ENCODE measurements at regions not wholly inside any gene's neighbourhood (a gene's known extent, or its start where the extent isn't known, plus 50 kb on each side); places are given as distances from the start of the nearest gene placed in this dataset.

DNA sequence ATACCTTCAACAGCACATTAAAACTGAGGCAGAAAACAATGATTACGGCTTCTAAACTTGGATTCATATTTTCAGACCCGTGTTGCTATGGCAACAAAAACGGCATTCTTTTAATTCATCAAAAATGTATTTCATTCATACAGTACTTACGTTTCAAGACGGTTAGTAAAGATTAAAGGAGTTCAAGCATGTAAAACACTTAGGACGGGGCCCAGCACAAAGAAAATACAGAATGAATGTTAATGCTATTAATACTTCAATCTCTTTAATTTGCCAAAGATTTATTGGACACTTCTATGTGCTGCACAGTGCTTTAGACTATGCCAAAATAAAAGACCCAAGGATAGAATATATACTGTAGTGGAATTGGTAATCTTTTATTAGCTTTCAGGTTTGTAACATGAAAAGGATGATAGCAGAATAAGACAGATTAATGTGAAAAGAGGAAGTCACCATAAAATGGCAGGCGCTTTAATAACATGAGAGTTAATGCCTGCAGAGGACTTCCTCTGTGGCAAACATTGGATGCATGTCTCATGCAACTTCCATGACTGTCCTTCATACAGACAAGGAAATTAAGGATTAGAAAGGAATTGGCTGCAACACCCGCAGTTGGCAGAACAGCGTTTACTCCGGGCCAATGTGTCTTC, 201.6 kb upstream of the KLF6 start:
- TF ChIP-seq, protein P1, sequence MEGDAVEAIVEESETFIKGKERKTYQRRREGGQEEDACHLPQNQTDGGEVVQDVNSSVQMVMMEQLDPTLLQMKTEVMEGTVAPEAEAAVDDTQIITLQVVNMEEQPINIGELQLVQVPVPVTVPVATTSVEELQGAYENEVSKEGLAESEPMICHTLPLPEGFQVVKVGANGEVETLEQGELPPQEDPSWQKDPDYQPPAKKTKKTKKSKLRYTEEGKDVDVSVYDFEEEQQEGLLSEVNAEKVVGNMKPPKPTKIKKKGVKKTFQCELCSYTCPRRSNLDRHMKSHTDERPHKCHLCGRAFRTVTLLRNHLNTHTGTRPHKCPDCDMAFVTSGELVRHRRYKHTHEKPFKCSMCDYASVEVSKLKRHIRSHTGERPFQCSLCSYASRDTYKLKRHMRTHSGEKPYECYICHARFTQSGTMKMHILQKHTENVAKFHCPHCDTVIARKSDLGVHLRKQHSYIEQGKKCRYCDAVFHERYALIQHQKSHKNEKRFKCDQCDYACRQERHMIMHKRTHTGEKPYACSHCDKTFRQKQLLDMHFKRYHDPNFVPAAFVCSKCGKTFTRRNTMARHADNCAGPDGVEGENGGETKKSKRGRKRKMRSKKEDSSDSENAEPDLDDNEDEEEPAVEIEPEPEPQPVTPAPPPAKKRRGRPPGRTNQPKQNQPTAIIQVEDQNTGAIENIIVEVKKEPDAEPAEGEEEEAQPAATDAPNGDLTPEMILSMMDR (conservative IDR thresholded peaks at IDR 0.05) = no peak
- H3K27ac ChIP-seq = no peak overlapping the region

DNA sequence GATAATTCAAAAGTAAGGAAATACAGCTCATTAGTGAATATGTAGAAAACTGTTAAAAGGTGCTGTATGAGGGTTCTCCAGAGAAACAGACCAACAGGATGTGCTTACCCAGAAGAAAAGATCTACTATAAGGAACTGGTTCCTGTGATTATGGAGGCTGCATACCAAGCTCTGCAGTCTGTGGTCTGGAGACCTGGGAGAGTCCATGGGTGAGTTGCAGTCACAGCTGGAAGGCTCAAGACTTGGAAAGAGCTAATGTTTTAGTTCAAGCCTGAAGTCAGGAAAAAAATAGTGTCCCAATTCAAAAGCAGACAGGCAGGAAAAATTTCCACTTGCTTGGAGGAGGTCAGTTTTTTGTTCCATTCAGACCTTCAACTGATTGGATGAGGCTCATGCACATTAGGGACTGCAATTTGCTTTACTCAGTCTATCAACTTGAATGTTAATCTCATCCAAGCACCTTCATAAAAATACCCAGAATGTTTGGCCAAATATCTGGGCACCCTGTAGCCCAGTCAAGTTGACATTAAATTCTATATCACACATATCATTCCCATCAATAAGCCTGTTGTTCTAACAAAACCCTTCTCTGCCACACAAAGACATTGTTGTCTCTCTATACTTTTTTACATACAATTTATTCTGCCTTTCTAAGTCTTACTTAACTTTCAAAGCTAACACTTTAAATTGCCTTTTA, 197.9 kb upstream of the KLF6 start:
- H3K27ac ChIP-seq = no peak overlapping the region

DNA sequence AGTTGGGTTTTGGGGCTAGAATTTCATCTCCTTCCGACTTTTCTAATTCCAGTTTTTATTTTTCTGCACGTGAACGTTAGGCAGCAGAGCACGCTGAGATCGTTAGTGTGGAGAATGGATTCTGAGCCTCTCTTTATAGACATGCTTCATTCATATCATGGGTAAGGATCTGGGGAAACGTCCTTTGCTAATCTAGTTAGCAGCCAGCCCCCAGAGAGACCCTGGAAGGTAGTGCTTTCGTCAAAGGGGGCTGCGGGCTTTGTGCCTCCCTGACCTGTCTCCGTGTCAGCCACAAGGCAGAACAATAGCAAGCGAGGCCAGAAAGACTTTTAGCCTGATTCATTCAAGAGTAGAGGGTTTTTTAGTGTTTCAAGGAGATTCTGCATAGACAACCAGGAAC, 196.3 kb upstream of the KLF6 start:
- no peak overlapping the region for H3K27ac ChIP-seq
- TF ChIP-seq, protein P1 (conservative IDR thresholded peaks at IDR 0.05) = no peak

More for the DNA sequence above, 197.9 kb upstream of the KLF6 start:
- TF ChIP-seq, protein P1 (conservative IDR thresholded peaks at IDR 0.05) = no peak

DNA sequence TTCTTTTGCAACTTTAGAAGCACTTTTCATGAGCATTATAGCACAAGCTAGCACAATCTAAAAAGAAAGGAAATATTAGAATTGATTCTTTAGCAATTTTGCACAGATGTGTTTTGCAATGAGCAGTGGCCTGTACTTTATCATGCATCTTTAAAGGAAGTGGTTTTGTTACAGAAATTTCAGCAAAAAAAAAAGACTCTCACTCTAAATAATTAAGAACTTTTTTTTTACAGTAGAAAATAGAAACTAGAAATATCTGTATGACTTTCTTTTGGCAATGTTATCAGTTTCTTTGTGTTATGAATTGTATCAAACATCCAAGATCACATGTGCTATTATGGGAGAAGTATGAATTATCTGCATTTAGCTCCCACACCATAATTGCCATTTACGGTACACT, 195.7 kb upstream of the KLF6 start:
- no peak overlapping the region for H3K27ac ChIP-seq
- TF ChIP-seq, protein P1 (conservative IDR thresholded peaks at IDR 0.05) = no peak

DNA sequence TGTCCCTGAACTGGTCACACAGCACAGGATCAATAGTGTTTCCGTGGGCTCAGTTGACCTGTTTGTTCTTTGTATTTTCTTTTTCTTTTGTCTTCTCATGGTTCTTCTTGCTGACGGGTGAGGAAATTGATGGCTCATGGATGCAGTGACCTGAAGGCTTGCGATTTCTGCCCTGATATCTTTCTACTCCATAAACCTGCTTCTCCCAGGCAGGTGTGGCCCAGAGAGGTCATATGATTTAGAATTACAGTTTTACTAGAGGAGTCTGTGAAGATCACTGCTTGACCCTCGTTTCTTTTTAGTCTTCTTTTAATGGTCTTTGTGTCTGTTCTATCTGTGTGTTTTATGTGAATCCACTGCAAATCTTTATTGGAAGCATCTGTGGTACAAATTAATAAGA, 195.1 kb upstream of the KLF6 start:
- TF ChIP-seq, protein P1 (conservative IDR thresholded peaks at IDR 0.05) = no peak
- H3K27ac ChIP-seq = no peak overlapping the region

DNA sequence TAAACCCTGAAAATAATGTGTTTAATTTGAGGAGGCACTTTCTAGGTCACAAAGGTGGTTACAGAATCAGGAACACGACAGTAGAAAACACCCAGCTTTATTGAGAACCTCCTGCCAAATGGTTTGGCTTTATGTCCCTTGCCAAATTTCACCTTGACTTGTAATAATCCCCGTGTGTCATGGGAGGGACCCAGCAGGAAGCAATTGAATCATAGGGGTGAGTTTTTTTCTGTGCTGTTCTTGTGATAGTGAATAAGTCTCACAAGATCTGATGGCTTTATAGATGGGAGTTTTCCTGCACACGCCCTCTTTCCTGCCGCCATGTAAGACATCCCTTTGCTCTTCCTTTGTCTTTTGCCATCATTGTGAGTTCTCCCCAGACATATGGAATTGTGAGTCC, 193.8 kb upstream of the KLF6 start:
- TF ChIP-seq, protein P1 (conservative IDR thresholded peaks at IDR 0.05) = no peak

DNA sequence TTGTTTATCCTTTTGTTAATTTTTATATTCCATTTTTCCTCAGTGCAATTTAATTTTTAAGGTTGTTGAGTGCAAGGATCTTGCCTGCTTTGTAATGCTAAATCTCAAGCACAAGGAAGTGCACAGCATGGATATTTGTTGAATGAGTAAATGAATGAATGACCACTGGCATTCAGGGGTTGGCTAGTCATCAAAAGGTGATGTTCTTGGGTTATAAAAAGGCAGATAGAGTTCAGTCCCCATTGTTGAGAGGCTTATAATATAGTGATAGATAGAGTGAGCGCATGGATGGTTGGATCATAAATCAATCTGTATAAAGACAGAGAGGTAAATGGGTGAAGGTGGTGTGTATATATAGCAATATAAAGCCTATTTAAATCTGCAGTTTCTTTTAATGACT, 193.2 kb upstream of the KLF6 start:
- TF ChIP-seq, protein P1 (conservative IDR thresholded peaks at IDR 0.05) = no peak
- no peak overlapping the region for H3K27ac ChIP-seq

More for the DNA sequence above, 193.8 kb upstream of the KLF6 start:
- H3K27ac ChIP-seq = no peak overlapping the region

All from VCaP (cell line).